ENCODE measurements at regions not wholly inside any gene's neighbourhood (a gene's known extent, or its start where the extent isn't known, plus 50 kb on each side); places are given as distances from the start of the nearest gene placed in this dataset.

DNA sequence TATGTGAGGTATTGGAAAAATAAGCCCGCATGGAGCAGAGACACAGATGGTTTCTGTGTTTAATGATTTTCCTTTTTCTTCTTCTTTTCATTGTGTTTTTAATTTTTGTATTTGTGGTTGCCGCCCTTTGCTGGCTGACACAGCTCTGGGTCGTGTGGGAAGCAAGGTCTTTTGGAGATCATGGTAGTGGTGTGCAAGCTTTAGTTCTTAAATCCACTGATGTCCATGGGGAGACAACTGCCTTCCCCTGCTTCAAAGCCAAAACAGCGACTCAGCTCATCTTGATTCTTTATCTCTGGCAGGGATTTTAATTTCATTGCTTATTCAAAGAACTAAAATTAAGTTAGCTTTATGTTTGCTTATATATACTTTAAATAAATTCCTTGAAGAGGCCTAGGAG, 711.3 kb upstream of the SGCG start:
- no peak for ATAC-seq
- no peaks in the 10 kb centered on the region for H3K36me3 Mint-ChIP-seq (ENCODE audit: insufficient read depth)
- no peaks in the 10 kb centered on the region for H3K9me3 Mint-ChIP-seq
- no peaks in the 10 kb centered on the region for H3K4me1 Mint-ChIP-seq (ENCODE audit: low read depth)
- H3K27me3 Mint-ChIP-seq (ENCODE audit: low read depth) = no peaks in the 10 kb centered on the region
- H3K4me3 Mint-ChIP-seq = no peak overlapping the region
- DNase-seq = no peak

DNA sequence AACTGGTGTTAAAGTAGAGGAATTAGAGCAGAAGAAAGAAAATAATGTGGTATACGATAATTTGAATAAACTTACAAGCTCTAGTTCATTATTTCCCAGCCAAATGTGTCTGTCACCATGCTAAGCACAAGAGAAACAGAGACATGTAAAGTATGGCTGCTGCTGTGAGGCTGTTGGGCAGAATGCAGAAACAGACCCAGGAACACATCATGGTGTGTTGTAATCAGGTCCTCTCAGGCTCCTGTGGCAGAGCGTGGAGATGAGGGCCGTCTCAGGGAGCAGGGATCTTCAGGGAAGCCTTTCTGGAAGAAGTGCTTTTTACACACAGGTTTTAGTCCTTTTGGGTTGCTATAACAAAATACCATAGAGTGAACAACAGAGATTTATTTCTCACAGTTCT, 710.7 kb upstream of the SGCG start:
- Mint-ChIP-seq H3K36me3 (ENCODE audit: insufficient read depth) (no peaks in the 10 kb centered on the region), H3K4me3 (no peak overlapping the region), H3K4me1 (ENCODE audit: low read depth) (no peaks in the 10 kb centered on the region), H3K27me3 (ENCODE audit: low read depth) (no peaks in the 10 kb centered on the region), H3K9me3 (no peaks in the 10 kb centered on the region)
- no peak for DNase-seq
- ATAC-seq = no peak

DNA sequence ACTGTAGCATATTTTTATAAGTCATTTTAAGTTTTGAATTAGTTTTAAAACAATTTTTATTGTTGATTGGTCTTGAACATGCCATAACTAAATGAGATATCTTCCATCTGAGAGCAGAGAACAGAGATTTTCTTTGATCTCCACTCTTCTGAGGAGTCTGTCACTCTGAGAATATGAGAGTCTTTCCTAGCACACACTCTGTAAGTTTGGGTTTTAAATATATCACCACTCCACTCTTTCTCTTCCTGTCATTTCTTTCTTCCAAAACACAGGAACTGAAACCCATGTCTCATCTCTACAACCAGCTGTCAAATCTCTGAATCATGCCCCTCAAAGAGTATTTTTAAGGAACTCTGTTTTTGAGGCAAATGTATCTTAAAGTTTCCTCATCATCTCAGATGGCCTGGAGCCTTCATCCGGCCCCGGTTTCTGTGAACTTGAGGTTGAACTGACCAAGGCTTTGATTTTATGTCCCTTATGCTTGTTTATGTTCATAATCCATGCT, 698.2 kb upstream of the SGCG start:
- no peak for ATAC-seq
- H3K4me1 Mint-ChIP-seq (ENCODE audit: low read depth) = no peaks in the 10 kb centered on the region
- H3K9me3 Mint-ChIP-seq = peaks cover 6% of the 10 kb centered on the region
- H3K27me3 Mint-ChIP-seq (ENCODE audit: low read depth) = no peaks in the 10 kb centered on the region
- no peaks in the 10 kb centered on the region for H3K36me3 Mint-ChIP-seq (ENCODE audit: insufficient read depth)
- no peak for DNase-seq
- no peak overlapping the region for H3K4me3 Mint-ChIP-seq

DNA sequence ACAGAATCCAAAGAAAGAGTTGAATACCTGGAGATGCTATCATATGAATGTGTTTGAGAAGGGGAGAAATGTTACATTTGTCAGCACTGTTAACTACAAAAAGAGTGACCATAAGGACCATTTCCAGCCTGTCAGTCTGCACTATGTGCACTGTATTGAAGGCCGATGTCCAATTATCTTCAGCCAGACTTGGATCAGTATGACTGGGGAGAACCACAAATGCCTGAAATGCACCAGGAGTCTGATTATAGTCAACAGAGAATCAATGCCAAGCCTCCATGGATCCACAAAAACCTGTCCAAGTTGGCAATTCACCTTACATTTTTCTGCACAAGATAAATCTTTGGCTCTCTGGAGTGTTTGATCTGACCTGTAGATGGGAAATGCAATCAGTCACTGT, 697.5 kb upstream of the SGCG start:
- no peak overlapping the region for H3K4me3 Mint-ChIP-seq
- peaks cover 6% of the 10 kb centered on the region for H3K9me3 Mint-ChIP-seq
- ATAC-seq = no peak
- no peaks in the 10 kb centered on the region for H3K4me1 Mint-ChIP-seq (ENCODE audit: low read depth)
- H3K36me3 Mint-ChIP-seq (ENCODE audit: insufficient read depth) = no peaks in the 10 kb centered on the region
- DNase-seq = no peak
- no peaks in the 10 kb centered on the region for H3K27me3 Mint-ChIP-seq (ENCODE audit: low read depth)

DNA sequence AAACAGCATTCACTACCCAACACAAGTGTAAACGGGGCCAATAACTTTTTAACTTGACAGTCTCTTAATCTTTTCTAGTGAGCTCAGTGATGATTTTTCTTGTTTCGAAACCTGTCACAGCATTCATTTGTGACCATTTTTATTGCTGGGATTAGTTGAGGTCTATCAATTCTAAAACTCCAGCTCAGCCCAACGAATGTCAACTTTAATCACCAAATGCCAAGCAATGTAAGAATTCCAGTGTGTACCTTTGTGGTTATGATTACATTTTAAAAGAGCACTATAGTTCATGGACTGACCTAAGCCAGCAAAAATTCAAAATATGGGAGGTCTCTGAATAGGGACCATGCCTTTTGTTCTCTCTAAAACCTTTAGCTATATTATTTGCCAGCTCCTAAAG, 694.3 kb upstream of the SGCG start:
- DNase-seq (no peak), ATAC-seq (no peak)
- H3K9me3 Mint-ChIP-seq = no peaks in the 10 kb centered on the region
- H3K4me1 Mint-ChIP-seq (ENCODE audit: low read depth) = no peaks in the 10 kb centered on the region
- no peaks in the 10 kb centered on the region for H3K27me3 Mint-ChIP-seq (ENCODE audit: low read depth)
- H3K4me3 Mint-ChIP-seq = no peak overlapping the region
- H3K36me3 Mint-ChIP-seq (ENCODE audit: insufficient read depth) = no peaks in the 10 kb centered on the region

DNA sequence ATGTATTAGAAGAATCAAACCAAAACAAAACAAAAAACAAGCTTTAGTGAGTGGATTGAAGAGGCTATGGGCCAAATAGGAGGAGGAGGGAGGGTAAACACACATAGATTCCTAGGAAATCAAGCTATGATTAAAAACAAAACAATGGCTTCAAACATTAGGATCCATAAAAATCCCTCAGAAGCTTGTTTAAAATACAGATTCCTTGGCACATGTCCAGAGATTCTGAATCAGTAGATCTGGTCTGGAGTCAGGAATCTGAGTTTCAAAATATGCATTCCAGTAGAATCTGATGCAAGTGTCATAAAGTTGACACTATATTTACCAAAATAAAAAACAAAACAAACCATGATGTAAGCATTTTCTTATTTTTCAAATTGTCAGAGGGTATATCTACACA, 692.8 kb upstream of the SGCG start:
- no peak overlapping the region for H3K4me3 Mint-ChIP-seq
- ATAC-seq = no peak
- H3K27me3 Mint-ChIP-seq (ENCODE audit: low read depth) = no peaks in the 10 kb centered on the region
- no peak for DNase-seq
- H3K9me3 Mint-ChIP-seq = no peaks in the 10 kb centered on the region
- H3K4me1 Mint-ChIP-seq (ENCODE audit: low read depth) = no peaks in the 10 kb centered on the region
- no peaks in the 10 kb centered on the region for H3K36me3 Mint-ChIP-seq (ENCODE audit: insufficient read depth)

DNA sequence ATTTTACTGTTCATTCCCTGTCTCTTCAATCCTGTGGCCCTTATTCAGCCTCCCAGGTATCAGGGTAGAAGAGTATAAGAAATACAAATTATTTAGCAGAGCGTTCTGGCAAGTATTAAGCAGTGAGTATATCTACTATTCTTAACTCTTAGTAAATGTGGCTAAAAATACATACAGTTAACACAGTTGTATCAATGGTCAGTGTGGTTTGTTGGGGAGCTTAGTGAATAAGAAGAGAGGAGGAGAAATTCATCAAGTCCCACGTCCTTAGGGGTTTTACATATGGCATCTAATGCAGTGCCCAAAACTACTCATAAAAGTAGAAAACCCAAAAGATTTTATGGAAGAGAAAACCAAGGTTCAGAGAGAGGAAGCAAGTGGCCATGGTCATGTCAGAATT, 691.0 kb upstream of the SGCG start:
- ATAC-seq = no peak
- H3K36me3 Mint-ChIP-seq (ENCODE audit: insufficient read depth) = no peaks in the 10 kb centered on the region

DNA sequence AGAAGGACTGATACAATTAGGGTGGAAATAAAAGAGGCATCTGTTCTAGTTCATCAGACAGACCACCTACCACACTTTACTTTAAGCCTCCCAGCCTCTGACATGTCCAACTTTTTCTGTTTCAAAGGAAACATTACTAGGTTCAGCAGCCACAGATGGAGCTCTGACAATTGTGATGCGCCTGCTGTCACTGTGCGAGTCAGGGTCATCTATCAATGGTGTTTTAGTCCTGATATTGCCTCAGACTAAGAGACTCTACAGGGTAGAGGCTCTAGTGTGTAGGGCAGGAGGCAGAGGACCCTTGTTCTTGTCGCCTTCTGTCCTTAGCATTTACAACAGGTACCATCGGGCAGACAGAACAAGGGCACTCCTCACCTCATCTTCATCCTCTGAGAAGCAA, 685.0 kb upstream of the SGCG start:
- peaks cover 3% of the 10 kb centered on the region for H3K9me3 Mint-ChIP-seq
- no peak for ATAC-seq
- H3K36me3 Mint-ChIP-seq (ENCODE audit: insufficient read depth) = no peaks in the 10 kb centered on the region
- DNase-seq = no peak
- H3K4me1 Mint-ChIP-seq (ENCODE audit: low read depth) = no peaks in the 10 kb centered on the region
- no peak overlapping the region for H3K4me3 Mint-ChIP-seq
- H3K27me3 Mint-ChIP-seq (ENCODE audit: low read depth) = peaks cover 5% of the 10 kb centered on the region

More for the DNA sequence above, 691.0 kb upstream of the SGCG start:
- H3K4me3 Mint-ChIP-seq = no peak overlapping the region
- DNase-seq = no peak
- H3K9me3 Mint-ChIP-seq = peaks cover 3% of the 10 kb centered on the region
- H3K27me3 Mint-ChIP-seq (ENCODE audit: low read depth) = no peaks in the 10 kb centered on the region
- no peaks in the 10 kb centered on the region for H3K4me1 Mint-ChIP-seq (ENCODE audit: low read depth)

DNA sequence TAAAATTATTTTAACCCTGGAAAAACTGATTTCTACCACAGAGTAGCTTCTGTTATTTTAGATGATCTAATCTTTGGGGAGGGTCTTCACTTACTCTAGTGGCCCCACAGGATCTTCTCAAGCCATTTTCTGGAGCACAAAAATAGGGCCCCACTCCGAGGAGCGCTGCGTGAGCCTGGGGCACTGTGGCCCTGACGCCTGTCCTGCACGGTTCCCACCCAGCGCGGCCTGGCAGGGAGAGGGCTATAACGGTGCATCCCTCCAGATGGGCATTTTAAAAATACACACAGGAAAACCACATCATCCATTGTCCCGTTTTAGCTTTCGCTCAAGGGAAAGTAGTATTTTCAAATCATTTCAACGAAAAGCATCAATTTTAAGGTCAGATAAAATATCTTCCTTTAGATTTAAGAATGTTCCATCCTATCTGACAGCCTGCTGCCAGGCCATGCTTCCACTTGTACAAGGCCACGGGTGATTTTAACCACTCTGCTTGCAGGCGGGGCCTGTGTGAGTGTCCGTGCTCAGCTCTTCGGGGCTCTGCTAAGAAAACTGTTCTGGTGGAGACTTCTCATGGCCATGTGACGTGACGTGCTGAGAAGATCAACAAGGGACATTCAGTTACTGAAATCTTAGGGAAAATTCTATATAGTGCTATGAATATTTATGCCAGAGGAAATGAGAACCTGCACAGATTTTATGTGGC, 683.8 kb upstream of the SGCG start:
- Mint-ChIP-seq H3K9me3 (peaks cover 3% of the 10 kb centered on the region), H3K36me3 (ENCODE audit: insufficient read depth) (no peaks in the 10 kb centered on the region), H3K4me1 (ENCODE audit: low read depth) (no peaks in the 10 kb centered on the region), H3K4me3 (no peak overlapping the region), H3K27me3 (ENCODE audit: low read depth) (peaks cover 5% of the 10 kb centered on the region)
- no peak for ATAC-seq
- DNase-seq = no peak

DNA sequence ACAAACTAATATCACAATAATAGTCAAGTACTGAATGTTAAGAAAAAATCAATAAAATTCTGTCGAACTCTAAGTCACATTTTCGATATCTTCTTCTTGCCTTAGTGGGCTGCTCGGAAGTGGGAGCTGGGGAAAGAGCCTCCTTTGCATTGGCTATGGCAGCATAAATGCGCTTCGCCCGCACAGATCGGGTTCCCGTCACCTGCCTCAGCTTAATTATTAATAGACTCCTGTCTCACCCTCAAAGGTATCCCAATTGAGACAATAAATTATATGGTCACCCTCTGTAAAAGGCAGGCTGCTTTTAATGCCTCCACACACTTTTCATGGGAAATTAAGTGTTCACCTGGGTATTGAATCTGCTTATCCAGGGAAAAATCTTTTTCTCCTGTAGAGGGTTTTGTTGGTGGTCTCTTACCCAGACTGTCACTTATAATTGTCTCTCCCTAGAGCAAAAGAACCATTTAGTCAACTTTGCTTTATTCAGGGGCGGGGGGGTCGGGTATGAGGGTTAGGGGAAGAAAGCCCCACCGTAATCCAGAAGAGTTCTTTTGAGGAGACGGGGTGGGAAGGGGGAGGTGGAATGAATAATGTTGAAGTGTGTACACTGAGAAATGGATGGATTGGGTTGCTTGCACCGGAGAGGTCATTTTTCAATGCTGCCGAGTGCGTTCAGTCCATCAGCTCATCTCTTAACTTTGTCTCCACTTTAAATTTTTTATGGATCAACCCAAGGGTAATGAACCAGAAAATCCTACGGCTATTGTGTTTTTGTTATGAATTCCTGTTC, 682.6 kb upstream of the SGCG start:
- peaks cover 7% of the 10 kb centered on the region for H3K27me3 Mint-ChIP-seq (ENCODE audit: low read depth)
- peaks cover 3% of the 10 kb centered on the region for H3K9me3 Mint-ChIP-seq
- H3K4me3 Mint-ChIP-seq = no peak overlapping the region
- no peaks in the 10 kb centered on the region for H3K4me1 Mint-ChIP-seq (ENCODE audit: low read depth)
- H3K36me3 Mint-ChIP-seq (ENCODE audit: insufficient read depth) = no peaks in the 10 kb centered on the region
- DNase-seq = no peak
- no peak for ATAC-seq

DNA sequence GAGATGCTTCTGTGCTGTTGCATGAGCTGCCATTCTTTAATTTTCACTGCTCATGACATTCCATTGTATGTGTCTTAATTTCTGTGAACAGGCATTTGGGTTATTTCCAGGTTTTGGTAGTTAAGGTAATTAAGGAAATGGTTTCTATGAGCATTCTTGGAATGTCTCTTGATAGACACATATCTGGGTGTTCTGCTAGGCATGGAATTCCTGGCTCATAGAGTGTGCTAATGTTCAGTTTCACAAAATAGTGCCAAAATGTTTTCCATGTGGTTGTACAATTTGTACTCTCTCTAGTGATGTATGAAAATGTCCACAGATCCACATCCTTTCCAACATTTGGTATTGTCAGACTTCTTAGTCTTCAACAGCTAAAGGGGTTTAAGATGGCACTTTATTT, 680.9 kb upstream of the SGCG start:
- H3K4me3 Mint-ChIP-seq = no peak overlapping the region
- DNase-seq (no peak), ATAC-seq (no peak)
- no peaks in the 10 kb centered on the region for H3K4me1 Mint-ChIP-seq (ENCODE audit: low read depth)
- peaks cover 7% of the 10 kb centered on the region for H3K27me3 Mint-ChIP-seq (ENCODE audit: low read depth)
- no peaks in the 10 kb centered on the region for H3K9me3 Mint-ChIP-seq
- H3K36me3 Mint-ChIP-seq (ENCODE audit: insufficient read depth) = no peaks in the 10 kb centered on the region

DNA sequence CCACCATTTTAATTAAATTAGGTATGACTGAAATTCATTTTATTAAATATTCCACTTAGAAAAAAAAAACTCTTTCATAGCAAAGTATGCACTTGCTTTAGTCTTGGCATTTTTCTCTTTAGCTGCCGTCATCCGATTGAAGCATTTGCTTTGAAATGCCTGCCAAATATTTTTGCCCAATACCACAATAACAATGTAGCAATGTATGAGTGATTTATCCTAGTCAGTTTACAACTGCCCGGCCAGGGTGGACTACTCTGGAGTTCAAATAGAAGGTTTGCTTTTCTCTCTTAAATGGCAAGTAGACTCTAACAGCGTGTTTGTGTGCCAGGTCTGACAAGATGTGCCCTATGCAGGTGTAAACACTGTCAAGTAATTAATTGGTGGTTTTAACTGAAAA, 675.3 kb upstream of the SGCG start:
- Mint-ChIP-seq H3K27me3 (ENCODE audit: low read depth) (peaks cover 3% of the 10 kb centered on the region), H3K4me3 (no peak overlapping the region), H3K9me3 (peaks cover 5% of the 10 kb centered on the region), H3K4me1 (ENCODE audit: low read depth) (no peaks in the 10 kb centered on the region), H3K36me3 (ENCODE audit: insufficient read depth) (no peaks in the 10 kb centered on the region)
- no peak for ATAC-seq
- DNase-seq = no peak

DNA sequence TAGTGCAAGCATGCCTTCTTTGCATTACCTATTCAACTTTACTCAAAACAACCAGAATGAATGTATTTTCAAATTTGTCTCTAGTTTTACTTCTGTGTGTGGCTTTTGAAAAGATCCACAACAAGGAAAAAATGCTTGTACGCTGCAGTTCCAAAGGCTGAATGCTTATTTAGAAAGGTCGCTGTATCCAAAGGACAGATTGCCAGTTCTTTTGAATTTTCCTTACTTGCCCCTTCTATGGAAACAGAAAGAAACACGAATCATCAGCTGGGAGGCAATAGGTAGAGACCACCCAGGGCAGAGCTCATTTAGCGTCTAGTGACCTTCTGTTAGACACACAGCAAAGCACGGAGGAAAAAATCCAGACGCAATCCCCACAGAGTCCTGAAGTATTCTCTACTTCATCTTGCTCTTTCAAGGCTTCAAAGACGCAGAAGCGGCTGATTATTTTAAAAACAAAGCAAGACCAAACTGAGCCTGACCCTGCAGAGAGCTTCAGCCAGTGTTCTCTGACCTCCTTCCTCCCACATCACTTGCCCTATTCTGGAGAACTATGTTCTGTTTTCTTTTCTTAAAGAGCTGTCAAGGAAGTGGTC, 674.6 kb upstream of the SGCG start:
- Mint-ChIP-seq H3K4me1 (ENCODE audit: low read depth) (no peaks in the 10 kb centered on the region), H3K4me3 (no peak overlapping the region), H3K27me3 (ENCODE audit: low read depth) (peaks cover 3% of the 10 kb centered on the region), H3K36me3 (ENCODE audit: insufficient read depth) (no peaks in the 10 kb centered on the region), H3K9me3 (peaks cover 5% of the 10 kb centered on the region)
- DNase-seq (no peak), ATAC-seq (no peak)

DNA sequence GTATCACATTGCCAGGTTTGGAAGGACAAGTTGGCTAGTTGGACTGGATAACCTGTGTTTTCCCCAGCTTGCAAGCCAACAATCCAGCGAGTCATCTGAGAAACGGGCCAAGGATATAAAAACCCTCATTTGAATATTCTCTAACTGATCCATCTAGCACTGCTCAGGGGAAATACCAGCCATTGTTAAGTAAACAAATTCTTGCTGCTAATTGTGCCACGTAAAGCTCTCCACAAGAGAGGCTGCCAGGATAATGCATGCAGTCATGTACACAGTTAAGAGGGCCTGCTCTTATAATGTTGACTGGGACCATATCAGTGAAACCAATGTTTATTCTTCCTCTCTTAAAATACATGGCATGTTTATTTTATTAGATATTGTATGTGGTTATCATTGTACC, 663.2 kb upstream of the SGCG start:
- H3K4me3 Mint-ChIP-seq = no peak overlapping the region
- ATAC-seq (no peak), DNase-seq (no peak)
- peaks cover 2% of the 10 kb centered on the region for H3K27me3 Mint-ChIP-seq (ENCODE audit: low read depth)
- no peaks in the 10 kb centered on the region for H3K4me1 Mint-ChIP-seq (ENCODE audit: low read depth)
- H3K36me3 Mint-ChIP-seq (ENCODE audit: insufficient read depth) = no peaks in the 10 kb centered on the region
- H3K9me3 Mint-ChIP-seq = peaks cover 3% of the 10 kb centered on the region

DNA sequence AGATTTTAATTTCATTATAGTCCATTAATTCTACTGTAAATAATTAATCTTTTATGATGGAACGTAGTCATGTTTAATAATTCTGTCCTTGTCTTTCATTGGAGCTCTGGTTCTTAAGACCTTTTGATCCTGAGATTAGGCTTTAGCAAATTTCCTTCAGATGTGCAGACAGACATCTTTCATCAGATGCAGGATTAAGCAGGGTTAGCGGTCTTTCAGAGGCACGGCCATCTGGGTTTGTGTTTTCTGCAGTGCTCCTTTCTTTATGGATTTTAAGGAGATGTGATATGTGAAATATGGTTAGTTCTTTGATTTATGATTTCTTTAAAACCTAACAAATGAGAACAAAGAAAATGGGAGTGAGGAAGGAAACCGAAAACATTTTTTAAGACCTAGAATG, 643.9 kb upstream of the SGCG start:
- ATAC-seq (no peak), DNase-seq (no peak)
- H3K36me3 Mint-ChIP-seq (ENCODE audit: insufficient read depth) = no peaks in the 10 kb centered on the region
- H3K27me3 Mint-ChIP-seq (ENCODE audit: low read depth) = peaks cover 1% of the 10 kb centered on the region
- H3K4me3 Mint-ChIP-seq = no peak overlapping the region
- peaks cover 2% of the 10 kb centered on the region for H3K4me1 Mint-ChIP-seq (ENCODE audit: low read depth)
- peaks cover 8% of the 10 kb centered on the region for H3K9me3 Mint-ChIP-seq
